ENCODE measurements at regions not wholly inside any gene's neighbourhood (a gene's known extent, or its start where the extent isn't known, plus 50 kb on each side); places are given as distances from the start of the nearest gene placed in this dataset.

GRCh38 chr12:59383079-59383822 lies 212.6 kb upstream of the SLC16A7 start:
- CTCF ChIA-PET: no interaction called here
- H3K27ac ChIP-seq: no peak overlapping the region
- no peak overlapping the region for H3K4me3 ChIP-seq
- POLR2A ChIA-PET: no interaction called here
- H3K4me1 ChIP-seq: no peaks in the 10 kb centered on the region
- no peak for FAIRE-seq
- TF ChIP-seq SREBF2 (IDR thresholded peaks at IDR 0.05) (no peak), NPAS2 (CRISPR knock-in tag; IDR thresholded peaks at IDR 0.05; ENCODE audit: borderline replicate concordance) (no peak), HDAC2 (IDR thresholded peaks at IDR 0.05) (no peak), MAFK (IDR thresholded peaks at IDR 0.05; ENCODE audit: partially characterized antibody) (no peak), JUNB (IDR thresholded peaks at IDR 0.05) (no peak), ZC3H11A (IDR thresholded peaks at IDR 0.05) (no peak), NFE2L2 (conservative IDR thresholded peaks at IDR 0.05; ENCODE audit: low read length) (no peak), HOXA7 (CRISPR knock-in tag; IDR thresholded peaks at IDR 0.05) (no peak), SMC3 (IDR thresholded peaks at IDR 0.05) (no peak), HOXB5 (CRISPR knock-in tag; IDR thresholded peaks at IDR 0.05) (no peak), BCL3 (IDR thresholded peaks at IDR 0.05) (no peak), FOXS1 (CRISPR knock-in tag; IDR thresholded peaks at IDR 0.05) (no peak)
- no peak overlapping the region for H3K4me2 ChIP-seq
- ATAC-seq: no peak
- DNase-seq (ENCODE audit: low read depth in 1 of 2, low spot score in 1 of 2): no peak
- H3K9me3 ChIP-seq: no peaks in the 10 kb centered on the region
- WGBS (ENCODE audit: missing lambda C conversion rate): 4% methylated on average over 1 of the region's 1 CpG

GRCh38 chr12:59382282-59383078 lies 213.3 kb upstream of the SLC16A7 start:
- no peak for ATAC-seq
- Histone ChIP-seq H3K4me2 (no peak overlapping the region), H3K9me3 (no peaks in the 10 kb centered on the region), H3K27ac (no peak overlapping the region), H3K4me1 (no peaks in the 10 kb centered on the region), H3K4me3 (no peak overlapping the region)
- no peak for DNase-seq (ENCODE audit: low read depth in 1 of 2, low spot score in 1 of 2)
- CTCF ChIA-PET: no interaction called here
- no peak for FAIRE-seq
- TF ChIP-seq KDM1A (IDR thresholded peaks at IDR 0.05; ENCODE audit: low read depth) (no peak), TFCP2L1 (CRISPR knock-in tag; IDR thresholded peaks at IDR 0.05) (no peak), HOXB13 (CRISPR knock-in tag; IDR thresholded peaks at IDR 0.05; ENCODE audit: low read depth) (no peak), JUN (IDR thresholded peaks at IDR 0.05) (no peak), HEYL (CRISPR knock-in tag; IDR thresholded peaks at IDR 0.05) (no peak), POLR2A (IDR thresholded peaks at IDR 0.05; ENCODE audit: low read length) (no peak), CHD2 (IDR thresholded peaks at IDR 0.05; ENCODE audit: low read length, partially characterized antibody) (no peak), ZNF302 (CRISPR knock-in tag; IDR thresholded peaks at IDR 0.05) (no peak), CBX2 (IDR thresholded peaks at IDR 0.05; ENCODE audit: borderline replicate concordance, low read depth) (no peak)
- POLR2A ChIA-PET: no interaction called here
- 23% methylated on average over 3 of the region's 3 CpGs for WGBS (ENCODE audit: missing lambda C conversion rate)

GRCh38 chr12:59381106-59381505 lies 214.7 kb upstream of the SLC16A7 start:
- DNase-seq (ENCODE audit: low read depth in 1 of 2, low spot score in 1 of 2) (no peak), ATAC-seq (no peak), FAIRE-seq (no peak)
- ChIA-PET CTCF (no interaction called here), POLR2A (no interaction called here)
- H3K4me1 ChIP-seq: no peaks in the 10 kb centered on the region
- H3K27ac ChIP-seq: no peak overlapping the region
- no peak overlapping the region for H3K4me2 ChIP-seq
- no peak for TF ChIP-seq EHMT2 (IDR thresholded peaks at IDR 0.05; ENCODE audit: low read depth)
- TF ChIP-seq ZC3H11A (IDR thresholded peaks at IDR 0.05): no peak
- TF ChIP-seq RFX5 (IDR thresholded peaks at IDR 0.05): no peak
- no peak for TF ChIP-seq MAZ (IDR thresholded peaks at IDR 0.05; ENCODE audit: borderline replicate concordance, low read depth, low read length)
- no peak for TF ChIP-seq HOXA7 (CRISPR knock-in tag; IDR thresholded peaks at IDR 0.05)
- no peak for TF ChIP-seq BHLHE40 (IDR thresholded peaks at IDR 0.05; ENCODE audit: low read depth, low read length)
- no peak for TF ChIP-seq CHD4 (IDR thresholded peaks at IDR 0.05; ENCODE audit: borderline replicate concordance)
- no peak for TF ChIP-seq HOXB5 (CRISPR knock-in tag; IDR thresholded peaks at IDR 0.05)
- TF ChIP-seq ATOH8 (CRISPR knock-in tag; IDR thresholded peaks at IDR 0.05; ENCODE audit: low read depth): no peak
- TF ChIP-seq EHF (CRISPR knock-in tag; IDR thresholded peaks at IDR 0.05): no peak
- TF ChIP-seq JUNB (IDR thresholded peaks at IDR 0.05): no peak
- TF ChIP-seq FOXS1 (CRISPR knock-in tag; IDR thresholded peaks at IDR 0.05): no peak
- TF ChIP-seq ZSCAN20 (CRISPR knock-in tag; IDR thresholded peaks at IDR 0.05): no peak
- no peak for TF ChIP-seq CBX2 (IDR thresholded peaks at IDR 0.05; ENCODE audit: borderline replicate concordance, low read depth)
- TF ChIP-seq CBX8 (IDR thresholded peaks at IDR 0.05): no peak
- TF ChIP-seq HMGXB4 (CRISPR knock-in tag; IDR thresholded peaks at IDR 0.05; ENCODE audit: borderline replicate concordance): no peak
- no peaks in the 10 kb centered on the region for H3K9me3 ChIP-seq
- no peak overlapping the region for H3K4me3 ChIP-seq

All from A549 (cell line).